H7 (cell line): ENCODE measurements at regions not wholly inside any gene's neighbourhood (a gene's known extent, or its start where the extent isn't known, plus 50 kb on each side); places are given as distances from the start of the nearest gene placed in this dataset.

Source experiments
- DNase-seq: peaks from one replicate; pipeline ENCODE4 v3.0.0; 2012
- H3K27me3 ChIP-seq: 2 replicates; pipeline ENCODE4 v1.6.0; 2011; ENCODE audit warnings: mild to moderate bottlenecking, low read length; ENCODE audit not compliant: control insufficient read depth, insufficient read depth
- H3K36me3 ChIP-seq: replicated peaks from 2 replicates; pipeline ENCODE4 v1.5.1; 2011; ENCODE audit warnings: low read length; ENCODE audit not compliant: control insufficient read depth, insufficient read depth
- H3K4me3 ChIP-seq: 2 replicates; pipeline ENCODE4 v1.5.1; 2011; ENCODE audit warnings: low read depth, mild to moderate bottlenecking, control low read depth, low read length, moderate library complexity; ENCODE audit not compliant: insufficient read depth

DNA sequence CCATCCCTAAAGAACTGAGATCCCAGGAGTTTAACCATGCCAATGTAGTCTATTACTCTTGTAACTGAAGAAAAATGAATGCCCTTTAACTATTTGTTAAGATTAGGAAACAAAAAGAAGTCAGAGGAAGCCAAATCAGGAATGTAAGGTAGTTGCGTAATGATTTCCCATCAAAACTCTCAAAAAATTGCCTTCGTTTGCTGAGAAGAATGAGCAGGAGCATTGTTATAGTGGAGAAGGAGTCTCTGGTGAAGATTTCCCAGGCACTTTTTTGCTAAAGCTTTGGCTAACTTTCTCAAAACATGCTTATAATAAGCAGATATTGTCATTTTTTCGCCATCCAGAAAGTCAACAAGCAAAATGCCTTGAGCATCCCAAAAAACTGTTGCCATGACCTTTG lies 224.0 kb upstream of the SIX2 start:
- H3K36me3 ChIP-seq, result no peaks in the 10 kb centered on the region
- no peak for DNase-seq
- H3K27me3 ChIP-seq, result no peaks in the 10 kb centered on the region
- H3K4me3 ChIP-seq, result no peak overlapping the region

DNA sequence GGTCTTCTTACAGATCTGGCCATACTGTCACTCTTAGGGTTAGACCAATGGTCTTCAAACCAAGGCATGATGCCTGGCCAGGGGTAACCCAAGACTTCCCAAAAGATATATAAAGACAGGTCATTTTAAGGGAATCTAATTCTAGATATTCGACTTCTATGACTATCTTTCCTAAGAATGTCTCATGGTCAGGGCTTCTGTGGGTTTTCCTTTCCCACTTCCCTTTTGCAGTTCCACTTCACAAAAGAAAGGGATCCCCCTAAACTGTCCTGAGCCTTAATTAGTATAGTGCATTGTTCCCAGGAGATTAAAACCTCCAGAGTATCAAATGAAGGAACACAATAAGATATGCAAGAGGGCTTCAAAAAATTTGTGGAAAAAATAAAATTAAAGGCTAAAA lies 223.6 kb upstream of the SIX2 start:
- no peaks in the 10 kb centered on the region for H3K27me3 ChIP-seq
- no peaks in the 10 kb centered on the region for H3K36me3 ChIP-seq
- no peak for DNase-seq
- H3K4me3 ChIP-seq, result no peak overlapping the region

DNA sequence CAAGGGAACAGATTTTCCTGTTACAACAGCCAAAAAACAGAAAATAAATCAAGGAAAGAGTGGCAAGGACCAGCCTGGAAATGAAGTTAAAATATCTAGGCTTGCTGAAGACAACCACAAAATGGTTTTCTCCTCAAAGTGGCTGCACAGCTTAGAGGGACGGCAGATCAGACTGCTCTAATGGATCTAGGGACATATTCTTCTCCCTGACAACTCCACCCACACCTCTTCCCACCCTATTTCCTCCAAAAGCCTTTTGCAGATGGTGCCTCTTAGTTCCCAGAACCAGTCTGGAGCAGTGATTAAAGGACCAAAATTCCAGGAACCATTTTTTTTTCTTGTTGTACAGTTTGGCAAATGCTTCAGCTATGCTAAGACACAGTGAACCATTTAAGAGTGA lies 220.2 kb upstream of the SIX2 start:
- H3K27me3 ChIP-seq, result no peaks in the 10 kb centered on the region
- no peaks in the 10 kb centered on the region for H3K36me3 ChIP-seq
- no peak for DNase-seq
- H3K4me3 ChIP-seq, result no peak overlapping the region

DNA sequence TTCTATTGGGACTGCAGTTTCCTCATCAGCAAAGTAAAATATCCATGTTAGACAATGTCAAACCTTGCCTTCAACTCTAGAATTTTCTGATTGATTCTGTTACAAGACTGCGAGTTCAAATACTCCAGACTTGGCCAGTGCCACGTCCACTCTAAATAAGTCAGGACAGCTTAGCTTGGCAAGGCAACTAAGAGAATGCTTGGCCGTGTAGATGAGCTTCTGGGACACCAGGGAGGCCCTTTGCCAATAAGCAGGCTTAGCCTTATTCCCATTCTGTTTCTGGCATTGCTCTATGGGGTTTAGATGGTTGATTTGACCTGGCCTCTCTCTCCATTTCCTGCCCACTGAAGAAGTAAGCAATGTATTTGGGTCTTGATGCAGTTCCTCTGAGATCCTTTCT lies 218.1 kb upstream of the SIX2 start:
- Histone ChIP-seq H3K27me3 (no peaks in the 10 kb centered on the region), H3K36me3 (no peaks in the 10 kb centered on the region), H3K4me3 (no peak overlapping the region)
- no peak for DNase-seq

DNA sequence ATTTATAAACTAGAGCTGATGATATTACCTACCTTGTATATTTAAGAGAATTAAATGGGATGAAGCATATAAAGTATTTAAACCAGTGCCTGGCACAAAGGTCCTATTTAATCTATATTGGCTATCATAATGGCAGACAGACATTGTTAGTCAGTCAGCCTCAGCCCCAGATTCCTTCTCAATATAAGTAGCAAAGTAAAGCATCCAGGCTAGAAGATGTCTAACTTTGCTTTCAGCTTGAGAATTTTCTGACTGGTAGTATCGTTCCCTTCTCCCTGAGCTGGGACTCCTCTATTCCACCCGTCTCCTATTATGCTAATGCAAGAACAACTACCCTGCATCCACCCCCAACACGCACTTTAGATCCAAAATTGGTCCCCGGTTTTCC lies 215.7 kb upstream of the SIX2 start:
- no peak overlapping the region for H3K4me3 ChIP-seq
- no peaks in the 10 kb centered on the region for H3K36me3 ChIP-seq
- no peak for DNase-seq
- H3K27me3 ChIP-seq, result no peaks in the 10 kb centered on the region

DNA sequence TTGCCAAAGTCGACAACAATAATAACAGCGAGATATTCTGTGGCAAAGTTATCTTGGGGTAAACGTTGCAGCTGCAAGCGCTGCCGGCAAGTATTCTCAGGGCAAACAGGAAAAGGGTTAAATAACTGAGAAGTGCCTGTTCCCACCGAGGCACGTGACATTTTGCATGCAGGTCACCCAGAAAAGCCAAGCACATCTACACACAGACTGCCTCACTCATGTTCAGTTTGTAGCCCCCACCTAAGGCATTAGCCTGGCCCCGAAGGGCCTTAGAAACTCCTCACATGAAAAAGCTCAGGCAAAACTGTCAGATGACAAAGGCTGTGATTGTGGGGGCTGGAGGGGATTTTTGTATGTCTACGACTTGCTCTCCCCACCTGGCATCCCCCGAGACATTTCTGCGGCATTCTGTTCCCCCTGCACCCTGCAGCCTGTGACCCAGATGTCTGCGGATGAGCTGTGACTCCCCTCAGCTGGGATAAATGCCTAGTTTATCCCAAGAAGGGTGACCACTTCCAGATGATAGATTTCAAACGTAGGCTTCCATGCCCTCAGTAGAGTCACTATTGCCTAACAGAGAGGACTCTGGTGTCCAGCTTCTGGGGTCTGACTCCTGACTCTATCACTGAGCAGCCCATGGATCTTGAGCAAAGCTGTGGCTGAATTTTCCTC lies 215.2 kb upstream of the SIX2 start:
- H3K36me3 ChIP-seq, result no peaks in the 10 kb centered on the region
- H3K4me3 ChIP-seq, result no peak overlapping the region
- no peaks in the 10 kb centered on the region for H3K27me3 ChIP-seq
- no peak for DNase-seq

DNA sequence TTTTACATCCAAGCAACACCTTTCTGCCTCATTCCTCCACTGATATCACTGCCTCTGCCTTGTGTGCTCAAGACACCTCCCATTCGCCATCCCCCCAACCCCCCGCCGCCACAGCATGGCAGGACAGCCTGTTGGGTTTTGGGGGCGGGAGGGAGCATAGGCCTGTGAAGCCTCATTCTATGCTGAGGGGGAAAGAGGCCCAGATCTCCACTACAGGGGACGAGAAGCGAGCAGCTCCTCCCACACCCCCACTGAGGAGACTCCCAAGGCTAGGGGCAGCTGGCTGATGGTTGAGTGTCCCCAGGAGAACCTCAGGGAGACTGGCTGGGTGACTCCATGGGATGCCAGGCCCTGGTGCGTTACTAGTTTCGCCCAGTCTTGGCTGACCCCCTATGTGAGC lies 214.3 kb upstream of the SIX2 start:
- peak; percentile 38 for DNase-seq
- H3K27me3 ChIP-seq, result no peaks in the 10 kb centered on the region

DNA sequence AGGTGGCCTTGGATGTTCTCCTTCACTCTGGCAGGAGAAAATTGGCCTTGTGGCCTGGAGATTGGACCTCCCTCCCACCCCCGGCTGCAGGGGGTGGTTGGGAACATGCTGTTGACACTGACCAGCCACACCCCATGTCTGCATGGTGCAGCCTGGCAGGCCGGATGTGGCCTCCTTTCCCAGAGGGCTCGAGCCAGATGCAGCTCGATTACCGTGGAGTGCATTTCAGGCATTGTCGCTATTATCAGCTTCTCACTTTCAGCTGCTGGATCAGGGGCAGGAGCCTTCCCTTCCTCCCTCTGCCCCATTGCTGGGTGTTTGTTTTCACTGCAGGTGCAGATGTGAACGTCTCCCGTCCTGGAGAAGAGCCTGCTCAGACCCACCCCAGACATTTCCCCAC lies 211.0 kb upstream of the SIX2 start:
- Histone ChIP-seq H3K36me3 (no peaks in the 10 kb centered on the region), H3K4me3 (no peak overlapping the region), H3K27me3 (no peaks in the 10 kb centered on the region)
- DNase-seq, result no peak

More for the DNA sequence above, 214.3 kb upstream of the SIX2 start:
- Histone ChIP-seq H3K4me3 (no peak overlapping the region), H3K36me3 (no peaks in the 10 kb centered on the region)

DNA sequence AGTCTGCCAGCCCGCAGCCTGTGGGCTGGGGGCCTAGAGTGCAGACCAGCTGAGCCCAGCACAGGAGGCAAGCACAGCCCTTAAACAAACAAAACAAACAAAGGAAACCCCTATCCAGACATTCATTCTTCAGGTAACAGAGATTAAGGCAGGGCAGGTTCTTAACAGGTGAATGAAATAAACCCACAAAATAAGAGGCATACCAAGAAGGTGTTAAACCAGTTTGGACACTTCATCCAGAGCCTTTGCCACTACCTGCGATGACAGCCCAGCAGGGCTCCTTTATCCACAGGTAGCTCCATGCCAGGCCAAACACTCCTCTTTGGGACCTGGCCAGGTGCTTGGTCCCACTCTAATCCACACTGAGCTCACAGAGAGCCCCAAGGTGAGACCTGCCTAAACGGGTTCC lies 209.7 kb upstream of the SIX2 start:
- no peak for DNase-seq
- Histone ChIP-seq H3K27me3 (no peaks in the 10 kb centered on the region), H3K4me3 (no peak overlapping the region), H3K36me3 (no peaks in the 10 kb centered on the region)

DNA sequence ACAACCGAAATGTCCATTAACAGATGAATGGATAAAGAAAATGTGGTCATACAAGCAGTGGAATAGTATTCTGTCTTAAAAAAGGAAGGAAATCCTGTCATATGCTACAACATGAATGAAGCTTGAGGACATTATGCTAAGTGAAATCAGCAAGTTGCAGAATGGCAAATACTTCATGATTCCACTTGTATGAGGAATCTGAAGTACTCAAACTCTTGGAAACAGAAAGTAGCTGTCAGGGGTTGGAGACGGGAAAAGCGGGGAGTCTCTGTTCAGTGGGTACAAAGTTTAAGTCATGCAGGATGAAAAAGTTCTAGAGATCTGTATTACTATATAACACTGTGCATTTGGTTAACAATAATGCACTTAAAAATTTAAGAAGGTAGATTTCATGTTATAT lies 209.0 kb upstream of the SIX2 start:
- H3K27me3 ChIP-seq, result no peaks in the 10 kb centered on the region

DNA sequence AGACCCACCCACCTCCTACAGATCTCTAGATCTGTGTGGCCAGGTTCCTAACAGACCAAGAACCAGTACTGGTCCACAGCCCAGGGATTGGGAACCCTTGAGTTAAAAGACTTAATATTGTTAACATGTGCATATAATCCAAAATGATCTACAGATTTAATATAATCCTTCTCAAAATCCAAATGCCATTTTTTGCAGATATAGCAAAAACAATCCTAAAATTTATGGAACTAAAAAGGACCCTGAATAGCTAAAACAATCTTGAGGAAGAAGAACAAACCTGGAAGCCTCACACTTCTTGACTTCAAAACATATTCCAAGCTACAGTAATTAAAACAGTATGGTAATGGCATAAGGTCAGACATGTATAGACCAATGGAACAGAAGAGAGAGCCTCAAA lies 206.9 kb upstream of the SIX2 start:
- DNase-seq, result no peak
- H3K36me3 ChIP-seq, result no peaks in the 10 kb centered on the region
- no peaks in the 10 kb centered on the region for H3K27me3 ChIP-seq
- no peak overlapping the region for H3K4me3 ChIP-seq

More for the DNA sequence above, 209.0 kb upstream of the SIX2 start:
- no peak overlapping the region for H3K4me3 ChIP-seq
- no peaks in the 10 kb centered on the region for H3K36me3 ChIP-seq
- DNase-seq, result no peak

DNA sequence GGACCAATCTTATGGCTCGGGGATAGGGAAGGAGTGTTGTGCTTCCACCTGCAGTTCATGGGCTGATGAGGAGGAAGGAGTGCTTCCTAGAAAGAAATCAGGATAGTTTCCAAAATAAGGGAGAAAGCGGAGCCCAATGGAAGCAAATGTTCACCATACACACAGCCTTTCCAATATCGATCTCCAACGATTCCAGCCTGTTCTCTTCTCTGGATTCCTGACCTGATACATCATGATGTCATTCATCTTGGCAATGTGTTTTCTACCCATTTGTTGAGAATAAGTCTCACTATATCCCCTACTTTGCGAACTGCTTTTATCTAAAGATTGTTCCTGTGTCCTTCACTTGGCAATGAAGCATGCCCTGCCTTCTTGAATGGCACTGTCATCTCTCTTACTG lies 205.3 kb upstream of the SIX2 start:
- Histone ChIP-seq H3K27me3 (no peaks in the 10 kb centered on the region), H3K4me3 (no peak overlapping the region), H3K36me3 (no peaks in the 10 kb centered on the region)
- no peak for DNase-seq

DNA sequence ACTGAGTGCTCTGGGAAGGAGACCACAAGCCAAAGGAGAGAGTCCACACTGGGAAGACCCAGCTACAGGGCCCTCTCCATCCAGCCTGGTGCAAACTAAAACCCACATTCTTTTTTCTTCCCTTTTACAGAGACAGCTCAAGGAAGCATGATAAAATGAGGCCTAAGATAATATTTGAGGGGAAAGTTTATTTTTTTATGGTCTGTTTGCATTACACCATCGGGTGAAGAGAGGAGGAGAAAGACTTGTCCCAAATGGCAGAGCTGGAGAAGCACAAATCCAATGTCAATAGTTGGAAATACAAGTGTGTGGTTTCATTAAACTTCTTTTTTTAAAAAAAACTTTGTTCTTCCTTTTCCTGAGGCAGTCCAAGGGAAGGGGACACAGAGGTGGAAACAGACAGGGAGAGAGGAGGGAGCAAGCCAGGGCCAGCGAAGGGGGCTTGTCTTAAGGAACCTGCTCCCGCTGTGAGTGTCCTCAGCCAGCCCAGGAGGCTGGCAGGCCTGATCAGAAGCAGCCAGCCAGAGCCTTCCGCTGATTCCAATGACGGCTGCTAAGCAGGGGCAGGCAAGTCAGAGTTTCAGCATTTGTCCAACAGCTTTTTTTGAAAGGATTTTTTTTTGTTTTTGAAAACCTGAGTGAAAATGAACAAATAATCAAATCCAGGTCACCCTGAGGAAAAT lies 203.8 kb upstream of the SIX2 start:
- Histone ChIP-seq H3K36me3 (no peaks in the 10 kb centered on the region), H3K27me3 (no peaks in the 10 kb centered on the region), H3K4me3 (no peak overlapping the region)
- no peak for DNase-seq

DNA sequence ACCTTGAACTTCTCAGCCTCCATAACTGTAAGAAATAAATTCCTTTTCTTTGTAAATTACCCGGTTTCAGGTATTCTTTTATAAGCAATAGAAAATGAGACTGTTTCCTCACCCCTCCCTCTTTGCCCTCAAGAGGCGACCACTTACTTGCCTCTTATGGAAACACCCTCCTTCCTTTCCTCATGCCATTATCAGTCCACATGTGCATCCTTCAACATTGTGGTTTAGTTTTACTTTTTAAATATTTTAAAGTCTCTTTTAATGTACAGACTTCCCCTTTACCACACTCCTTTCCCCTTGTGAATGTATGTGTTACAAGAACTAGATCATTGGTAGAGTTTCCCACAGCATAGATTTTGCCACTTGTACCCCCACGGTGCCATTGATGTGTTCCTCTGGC lies 202.4 kb upstream of the SIX2 start:
- no peaks in the 10 kb centered on the region for H3K27me3 ChIP-seq
- H3K36me3 ChIP-seq, result no peaks in the 10 kb centered on the region
- DNase-seq, result no peak
- no peak overlapping the region for H3K4me3 ChIP-seq

DNA sequence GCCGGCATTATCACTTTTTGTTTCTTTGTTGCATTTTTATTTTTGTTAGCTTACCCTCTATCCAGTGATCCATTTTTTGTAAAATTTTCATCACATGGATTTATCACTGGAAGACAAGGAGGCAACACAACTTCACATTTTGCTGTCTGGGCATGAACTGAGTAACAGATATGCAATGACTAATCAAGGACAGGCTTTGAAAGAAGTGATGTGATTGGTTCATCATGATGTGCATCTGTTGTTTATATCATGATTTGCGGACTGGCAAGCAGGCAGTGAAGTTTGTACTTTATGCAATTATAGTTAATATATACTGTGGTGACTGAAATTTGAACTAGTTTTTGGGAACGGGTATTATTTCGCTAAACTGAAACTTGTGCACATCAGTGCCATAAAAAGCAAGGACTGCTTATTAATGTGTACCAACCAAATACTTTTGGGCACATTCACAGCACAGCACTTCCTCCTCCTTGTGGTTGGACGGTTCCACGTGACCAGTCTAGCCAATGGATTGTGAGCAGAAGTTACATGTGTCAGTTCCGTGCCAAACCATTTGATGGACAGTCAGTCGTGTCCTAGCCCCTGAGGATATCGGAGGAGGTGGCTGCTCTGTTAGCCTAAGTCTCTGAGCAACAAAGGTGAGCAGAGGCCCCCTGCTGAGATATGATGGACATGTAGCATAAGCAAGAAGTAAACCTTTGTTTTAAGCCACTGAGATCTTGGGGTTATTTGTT lies 201.4 kb upstream of the SIX2 start:
- no peak for DNase-seq
- Histone ChIP-seq H3K27me3 (no peaks in the 10 kb centered on the region), H3K36me3 (no peaks in the 10 kb centered on the region), H3K4me3 (no peak overlapping the region)
